Choroid plexus epithelial cell (primary cell): ENCODE measurements at regions not wholly inside any gene's neighbourhood (a gene's known extent, or its start where the extent isn't known, plus 50 kb on each side); places are given as distances from the start of the nearest gene placed in this dataset.
"Not testable (repeated sequence)": the region's sequence is repeated elsewhere in the genome, so short reads cannot be mapped to it uniquely, and the experiment has no call there.

ENCODE experiments used
- DNase-seq: peaks from one replicate; pipeline ENCODE4 v3.0.0-alpha.2; 2010; ENCODE audit warnings: low read depth
- H3K4me3 ChIP-seq: 2 replicates; pipeline ENCODE4 v1.5.1; 2011; ENCODE audit warnings: low read depth, mild to moderate bottlenecking, control low read depth, low read length, moderate library complexity
- TF ChIP-seq, protein P1 (sequence below): conservative IDR thresholded peaks from 2 replicates; pipeline ENCODE4 v1.5.1; 2011; ENCODE audit warnings: low read depth, mild to moderate bottlenecking, control low read depth, inconsistent platforms, low read length, moderate library complexity

- DNase-seq = no peak
- H3K4me3 ChIP-seq = no peak overlapping the region
- TF ChIP-seq, protein P1, sequence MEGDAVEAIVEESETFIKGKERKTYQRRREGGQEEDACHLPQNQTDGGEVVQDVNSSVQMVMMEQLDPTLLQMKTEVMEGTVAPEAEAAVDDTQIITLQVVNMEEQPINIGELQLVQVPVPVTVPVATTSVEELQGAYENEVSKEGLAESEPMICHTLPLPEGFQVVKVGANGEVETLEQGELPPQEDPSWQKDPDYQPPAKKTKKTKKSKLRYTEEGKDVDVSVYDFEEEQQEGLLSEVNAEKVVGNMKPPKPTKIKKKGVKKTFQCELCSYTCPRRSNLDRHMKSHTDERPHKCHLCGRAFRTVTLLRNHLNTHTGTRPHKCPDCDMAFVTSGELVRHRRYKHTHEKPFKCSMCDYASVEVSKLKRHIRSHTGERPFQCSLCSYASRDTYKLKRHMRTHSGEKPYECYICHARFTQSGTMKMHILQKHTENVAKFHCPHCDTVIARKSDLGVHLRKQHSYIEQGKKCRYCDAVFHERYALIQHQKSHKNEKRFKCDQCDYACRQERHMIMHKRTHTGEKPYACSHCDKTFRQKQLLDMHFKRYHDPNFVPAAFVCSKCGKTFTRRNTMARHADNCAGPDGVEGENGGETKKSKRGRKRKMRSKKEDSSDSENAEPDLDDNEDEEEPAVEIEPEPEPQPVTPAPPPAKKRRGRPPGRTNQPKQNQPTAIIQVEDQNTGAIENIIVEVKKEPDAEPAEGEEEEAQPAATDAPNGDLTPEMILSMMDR = no peak
Measured at GRCh38 chr1:199245946-199246345, 607.1 kb downstream of the PTPRC start.

DNA sequence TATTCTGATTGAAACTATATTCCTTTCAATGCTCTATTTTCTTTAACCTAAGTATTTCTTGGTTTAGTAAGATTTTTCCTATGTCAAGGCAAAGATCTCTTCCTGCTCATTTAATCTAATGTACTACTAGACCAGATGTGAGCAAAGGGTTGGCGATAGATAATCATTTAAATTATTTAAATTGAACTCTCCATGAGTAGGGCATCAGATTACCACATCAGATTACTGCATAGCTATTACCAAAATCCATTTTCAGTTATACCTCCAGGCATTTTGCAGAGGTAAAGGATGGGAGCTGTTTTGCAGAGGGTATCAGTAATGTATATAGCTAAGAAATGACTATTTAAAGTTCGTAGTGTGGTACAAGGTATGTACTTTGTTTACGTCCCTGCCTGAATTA is 607.9 kb downstream of the PTPRC start:
- TF ChIP-seq, protein P1 = no peak
- no peak overlapping the region for H3K4me3 ChIP-seq
- no peak for DNase-seq

GRCh38 chr1:199247891-199248290 is 609.1 kb downstream of the PTPRC start:
- DNase-seq = no peak
- TF ChIP-seq, protein P1 = no peak
- H3K4me3 ChIP-seq = no peak overlapping the region

DNA sequence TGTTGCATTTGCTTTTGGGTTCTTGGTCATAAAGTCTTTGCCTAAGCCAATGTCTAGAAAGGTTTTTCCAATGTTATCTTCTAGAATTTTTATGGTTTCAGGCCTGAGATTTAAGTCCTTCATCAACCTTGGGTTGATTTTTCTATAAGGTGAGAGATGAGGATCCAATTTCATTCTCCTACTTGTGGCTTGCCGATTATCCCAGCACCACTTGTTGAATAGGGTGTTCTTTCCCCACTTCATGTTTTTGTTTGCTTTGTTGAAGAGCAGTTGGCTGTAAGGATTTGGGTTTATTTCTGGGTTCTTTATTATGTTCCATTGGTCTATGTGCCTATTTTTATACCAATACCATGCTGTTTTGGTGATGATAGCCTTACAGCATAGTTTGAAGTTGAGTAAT is 615.2 kb downstream of the PTPRC start:
- DNase-seq, H3K4me3 ChIP-seq: not testable (repeated sequence)

DNA sequence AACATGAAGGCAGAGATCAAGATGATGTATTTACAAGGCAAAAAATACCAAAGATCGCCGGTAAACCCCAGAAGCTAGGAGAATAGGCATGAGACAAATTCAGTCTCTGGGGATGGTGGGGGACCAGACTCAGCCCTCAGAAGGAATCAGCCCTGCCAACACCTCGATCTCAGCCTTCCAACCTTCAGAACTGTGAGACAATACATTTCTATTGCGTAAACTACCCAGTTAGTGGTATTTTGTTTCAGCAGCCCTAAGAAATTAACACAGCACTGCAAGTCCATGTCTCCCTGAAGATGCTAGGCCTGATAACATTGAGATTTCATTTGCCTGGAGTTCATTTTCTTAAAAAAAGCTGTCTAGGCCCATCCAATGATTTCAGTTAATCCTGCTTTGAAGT is 622.5 kb downstream of the PTPRC start:
- TF ChIP-seq, protein P1 = no peak
- no peak overlapping the region for H3K4me3 ChIP-seq
- DNase-seq = no peak

- TF ChIP-seq, protein P1 = no peak
- no peak for DNase-seq
Measured at GRCh38 chr1:199264283-199264682, 625.4 kb downstream of the PTPRC start.

GRCh38 chr1:199264911-199265310 is 626.1 kb downstream of the PTPRC start:
- DNase-seq = no peak
- H3K4me3 ChIP-seq = no peak overlapping the region
- TF ChIP-seq, protein P1 = no peak

More at GRCh38 chr1:199264283-199264682, 625.4 kb downstream of the PTPRC start:
- H3K4me3 ChIP-seq = no peak overlapping the region

GRCh38 chr1:199265319-199265718 is 626.5 kb downstream of the PTPRC start:
- no peak overlapping the region for H3K4me3 ChIP-seq
- TF ChIP-seq, protein P1 = no peak
- no peak for DNase-seq
